Neural cell (in vitro differentiated cells): ENCODE measurements at regions not wholly inside any gene's neighbourhood (a gene's known extent, or its start where the extent isn't known, plus 50 kb on each side); places are given as distances from the start of the nearest gene placed in this dataset.

Experiments
- CTCF ChIP-seq: fragments of 450-650 bp; IDR thresholded peaks from 2 replicates; pipeline ENCODE4 v1.5.1; 2014; ENCODE audit warnings: antibody characterized with exemption, mild to moderate bottlenecking, moderate library complexity; ENCODE audit not compliant: poor library complexity, severe bottlenecking
- EZH2 ChIP-seq: fragments of 200-600, 300-800 bp; shearing (Covaris generic), sonication (generic); IDR thresholded peaks from 2 replicates; pipeline ENCODE4 v1.6.1; 2014; ENCODE audit warnings: antibody characterized with exemption, low read length, borderline replicate concordance, mild to moderate bottlenecking; ENCODE audit not compliant: insufficient read depth, poor library complexity, severe bottlenecking
- MXI1 ChIP-seq: fragments of 450-650 bp; conservative IDR thresholded peaks from 2 replicates; pipeline ENCODE4 v1.6.1; 2014; ENCODE audit warnings: antibody characterized with exemption, mild to moderate bottlenecking; ENCODE audit not compliant: poor library complexity, severe bottlenecking
- POLR2AphosphoS5 ChIP-seq: IDR thresholded peaks from 2 replicates; pipeline ENCODE4 v1.6.1; 2012
- RAD21 ChIP-seq: fragments of 450-650 bp; conservative IDR thresholded peaks from 2 replicates; pipeline ENCODE4 v1.6.1; 2014; ENCODE audit warnings: antibody characterized with exemption, mild to moderate bottlenecking, moderate library complexity
- REST ChIP-seq: IDR thresholded peaks from 2 replicates; pipeline ENCODE4 v1.6.1; 2012; ENCODE audit warnings: borderline replicate concordance
- SMC3 ChIP-seq: fragments of 450-650 bp; conservative IDR thresholded peaks from 2 replicates; pipeline ENCODE4 v1.6.1; 2014; ENCODE audit warnings: antibody characterized with exemption, mild to moderate bottlenecking, moderate library complexity; ENCODE audit not compliant: poor library complexity

- TF ChIP-seq CTCF (peak; percentile 80), MXI1 (no peak), POLR2AphosphoS5 (no peak), SMC3 (peak; percentile 84), RAD21 (peak; percentile 76), REST (no peak), EZH2 (no peak)
These were observed 418.2 kb upstream of the HS6ST1 start for GRCh38 chr2:128736689-128737545.
